ENCODE measurements at regions not wholly inside any gene's neighbourhood (a gene's known extent, or its start where the extent isn't known, plus 50 kb on each side); places are given as distances from the start of the nearest gene placed in this dataset.

- no peaks in the 10 kb centered on the region for H3K79me2 ChIP-seq (ENCODE audit: insufficient read depth, low read length)
- H3K27me3 ChIP-seq (ENCODE audit: insufficient read depth, low read length, poor library complexity) = no peaks in the 10 kb centered on the region
- H3K27ac ChIP-seq (ENCODE audit: low read length) = no peak overlapping the region
- no peaks in the 10 kb centered on the region for H3K9me3 ChIP-seq (ENCODE audit: insufficient read depth, low read length, severe bottlenecking)
- no peak overlapping the region for H3K9ac ChIP-seq (ENCODE audit: low read depth, low read length)
- H4K20me1 ChIP-seq (ENCODE audit: insufficient read depth, low read length) = no peaks in the 10 kb centered on the region
- ATAC-seq (ENCODE audit: insufficient read depth, low read depth) (no peak), DNase-seq (no peak)
- no peaks in the 10 kb centered on the region for H3K36me3 ChIP-seq (ENCODE audit: insufficient read depth, low read length)
- H3K4me3 ChIP-seq (ENCODE audit: low read depth in 1 of 2, low read length in 2 of 2) = no peak overlapping the region
- H2AFZ ChIP-seq (ENCODE audit: low read depth, low read length) = no peak overlapping the region
- no peak overlapping the region for H3K4me2 ChIP-seq (ENCODE audit: insufficient read depth, low read length)
- no peaks in the 10 kb centered on the region for H3K4me1 ChIP-seq (ENCODE audit: insufficient read depth, low read length)
- TF ChIP-seq CTCF (IDR thresholded peaks at IDR 0.05; ENCODE audit: borderline replicate concordance, extremely low read depth, low read length, poor library complexity, severe bottlenecking) = no peak
- no peak for TF ChIP-seq EZH2 (IDR thresholded peaks at IDR 0.05; ENCODE audit: borderline replicate concordance, low read depth, low read length, severe bottlenecking)
Measured at GRCh38 chr14:26939755-26940154, 341.9 kb upstream of the NOVA1 start.

- DNase-seq (no peak), ATAC-seq (ENCODE audit: insufficient read depth, low read depth) (no peak)
- H3K27me3 ChIP-seq (ENCODE audit: insufficient read depth, low read length, poor library complexity) = no peaks in the 10 kb centered on the region
- H3K4me2 ChIP-seq (ENCODE audit: insufficient read depth, low read length) = no peak overlapping the region
- no peak overlapping the region for H2AFZ ChIP-seq (ENCODE audit: low read depth, low read length)
- no peaks in the 10 kb centered on the region for H3K36me3 ChIP-seq (ENCODE audit: insufficient read depth, low read length)
- no peaks in the 10 kb centered on the region for H3K79me2 ChIP-seq (ENCODE audit: insufficient read depth, low read length)
- H3K9me3 ChIP-seq (ENCODE audit: insufficient read depth, low read length, severe bottlenecking) = no peaks in the 10 kb centered on the region
- H3K27ac ChIP-seq (ENCODE audit: low read length) = no peak overlapping the region
- no peak overlapping the region for H3K4me3 ChIP-seq (ENCODE audit: low read depth in 1 of 2, low read length in 2 of 2)
- no peak overlapping the region for H3K9ac ChIP-seq (ENCODE audit: low read depth, low read length)
- TF ChIP-seq EZH2 (IDR thresholded peaks at IDR 0.05; ENCODE audit: borderline replicate concordance, low read depth, low read length, severe bottlenecking) = no peak
- no peak for TF ChIP-seq CTCF (IDR thresholded peaks at IDR 0.05; ENCODE audit: borderline replicate concordance, extremely low read depth, low read length, poor library complexity, severe bottlenecking)
- H4K20me1 ChIP-seq (ENCODE audit: insufficient read depth, low read length) = no peaks in the 10 kb centered on the region
- no peaks in the 10 kb centered on the region for H3K4me1 ChIP-seq (ENCODE audit: insufficient read depth, low read length)
Measured at GRCh38 chr14:26941521-26941920, 343.7 kb upstream of the NOVA1 start.

GRCh38 chr14:26947265-26947664, 349.4 kb upstream of the NOVA1 start:
- ATAC-seq (ENCODE audit: insufficient read depth, low read depth) (no peak), DNase-seq (no peak)
- no peaks in the 10 kb centered on the region for H3K36me3 ChIP-seq (ENCODE audit: insufficient read depth, low read length)
- no peaks in the 10 kb centered on the region for H3K4me1 ChIP-seq (ENCODE audit: insufficient read depth, low read length)
- no peaks in the 10 kb centered on the region for H3K9me3 ChIP-seq (ENCODE audit: insufficient read depth, low read length, severe bottlenecking)
- TF ChIP-seq CTCF (IDR thresholded peaks at IDR 0.05; ENCODE audit: borderline replicate concordance, extremely low read depth, low read length, poor library complexity, severe bottlenecking) (no peak), EZH2 (IDR thresholded peaks at IDR 0.05; ENCODE audit: borderline replicate concordance, low read depth, low read length, severe bottlenecking) (no peak)
- H4K20me1 ChIP-seq (ENCODE audit: insufficient read depth, low read length) = no peaks in the 10 kb centered on the region
- no peaks in the 10 kb centered on the region for H3K27me3 ChIP-seq (ENCODE audit: insufficient read depth, low read length, poor library complexity)
- no peak overlapping the region for H3K4me2 ChIP-seq (ENCODE audit: insufficient read depth, low read length)
- no peak overlapping the region for H3K27ac ChIP-seq (ENCODE audit: low read length)
- no peaks in the 10 kb centered on the region for H3K79me2 ChIP-seq (ENCODE audit: insufficient read depth, low read length)
- no peak overlapping the region for H3K9ac ChIP-seq (ENCODE audit: low read depth, low read length)
- H3K4me3 ChIP-seq (ENCODE audit: low read depth in 1 of 2, low read length in 2 of 2) = no peak overlapping the region
- H2AFZ ChIP-seq (ENCODE audit: low read depth, low read length) = no peak overlapping the region

GRCh38 chr14:26959437-26959836, 361.6 kb upstream of the NOVA1 start:
- Histone ChIP-seq H3K79me2 (ENCODE audit: insufficient read depth, low read length) (no peaks in the 10 kb centered on the region), H3K27me3 (ENCODE audit: insufficient read depth, low read length, poor library complexity) (no peaks in the 10 kb centered on the region), H3K4me1 (ENCODE audit: insufficient read depth, low read length) (no peaks in the 10 kb centered on the region), H4K20me1 (ENCODE audit: insufficient read depth, low read length) (no peaks in the 10 kb centered on the region), H3K36me3 (ENCODE audit: insufficient read depth, low read length) (no peaks in the 10 kb centered on the region), H2AFZ (ENCODE audit: low read depth, low read length) (no peak overlapping the region), H3K27ac (ENCODE audit: low read length) (no peak overlapping the region), H3K9ac (ENCODE audit: low read depth, low read length) (no peak overlapping the region), H3K4me2 (ENCODE audit: insufficient read depth, low read length) (no peak overlapping the region), H3K9me3 (ENCODE audit: insufficient read depth, low read length, severe bottlenecking) (no peaks in the 10 kb centered on the region), H3K4me3 (ENCODE audit: low read depth in 1 of 2, low read length in 2 of 2) (no peak overlapping the region)
- TF ChIP-seq CTCF (IDR thresholded peaks at IDR 0.05; ENCODE audit: borderline replicate concordance, extremely low read depth, low read length, poor library complexity, severe bottlenecking) = no peak
- no peak for TF ChIP-seq EZH2 (IDR thresholded peaks at IDR 0.05; ENCODE audit: borderline replicate concordance, low read depth, low read length, severe bottlenecking)
- no peak for DNase-seq
- ATAC-seq (ENCODE audit: insufficient read depth, low read depth) = no peak
